Tibial nerve (tissue), 4 donors: ENCODE measurements at regions not wholly inside any gene's neighbourhood (a gene's known extent, or its start where the extent isn't known, plus 50 kb on each side); places are given as distances from the start of the nearest gene placed in this dataset.

Experiments
- DNase-seq, 2 donors: peaks; one replicate each; pipeline ENCODE4 v3.0.0-alpha.2; 2019; ENCODE audit warnings: low spot score in 2 of 2
- H3K27ac ChIP-seq, 4 donors: fragments of 200-600 bp; sonication (generic) in 3 of 4; one replicate each; pipeline ENCODE4 v1.5.1; 2017 to 2019; ENCODE audit warnings: mild to moderate bottlenecking in 1 of 4
- H3K27me3 ChIP-seq, 2 donors: fragments of 200-600 bp; sonication (generic) in 1 of 2; one replicate each; pipeline versions ENCODE4 v1.5.1 to v1.6.0; 2017 to 2019
- H3K36me3 ChIP-seq, 3 donors: fragments of 200-600 bp; sonication (generic); one replicate each; pipeline ENCODE4 v1.5.1; 2018 to 2019
- H3K4me1 ChIP-seq, 4 donors: fragments of 200-600 bp; sonication (generic) in 3 of 4; one replicate each; pipeline ENCODE4 v1.5.1; 2017 to 2019
- H3K4me3 ChIP-seq, 4 donors: fragments of 200-600 bp; sonication (generic) in 3 of 4; one replicate each; pipeline ENCODE4 v1.5.1; 2017 to 2019; ENCODE audit warnings: mild to moderate bottlenecking in 1 of 4, moderate library complexity in 1 of 4
- H3K9me3 ChIP-seq, 4 donors: fragments of 200-600 bp; sonication (generic) in 3 of 4; one replicate each; pipeline ENCODE4 v1.5.1; 2017 to 2019
- CTCF ChIP-seq, 5 experiments: fragments of 200-600 bp in 3 of 5; fragments of 450-650 bp in 2 of 5; sonication (generic) in 3 of 5; IDR thresholded peaks; one replicate each; pipeline ENCODE4 v1.5.1; 2016 to 2019; ENCODE audit warnings: antibody characterized with exemption in 5 of 5, mild to moderate bottlenecking in 3 of 5, moderate library complexity in 2 of 5
- EP300 ChIP-seq, 2 donors: sonication (generic); formaldehyde crosslinking; IDR thresholded peaks; one replicate each; pipeline ENCODE4 v1.6.1; 2017; ENCODE audit warnings: antibody characterized with exemption in 2 of 2, mild to moderate bottlenecking in 1 of 2
- POLR2A ChIP-seq, 2 donors: fragments of 450-650 bp; IDR thresholded peaks; one replicate each; pipeline ENCODE4 v1.6.1; 2017; ENCODE audit warnings: antibody characterized with exemption in 2 of 2, mild to moderate bottlenecking in 2 of 2, moderate library complexity in 2 of 2
- WGBS, 2 donors: methylation state at CpG; one replicate each; pipeline ENCODE4 v1.1.5; 2018; 5-methylcytosine and 5-hydroxymethylcytosine counted together

DNA sequence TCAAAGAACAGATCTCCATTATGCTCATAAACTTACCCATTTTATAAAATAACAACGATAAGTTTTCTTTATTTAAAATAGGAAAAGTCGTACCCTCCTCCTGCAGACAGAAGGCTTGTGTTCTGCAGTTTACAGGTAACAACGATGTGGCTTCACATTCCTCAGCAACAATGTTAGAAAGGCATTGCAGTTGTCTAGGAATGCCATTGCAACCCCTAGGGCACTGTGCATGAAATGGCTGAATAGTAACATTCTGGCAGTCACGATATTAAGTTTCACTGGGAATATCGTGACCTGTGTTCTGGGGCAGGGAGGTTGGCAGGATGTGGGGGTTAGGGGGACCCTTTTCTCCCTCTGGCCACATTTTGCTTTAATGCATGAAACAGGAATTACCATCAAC, 331.9 kb downstream of the DEPDC1B start:
- no peak for DNase-seq
- H3K36me3 ChIP-seq, result no peaks in the 10 kb centered on the region
- 50 to 61% methylated on average over 5 of the region's 5 CpGs for WGBS, 2 donors

DNA sequence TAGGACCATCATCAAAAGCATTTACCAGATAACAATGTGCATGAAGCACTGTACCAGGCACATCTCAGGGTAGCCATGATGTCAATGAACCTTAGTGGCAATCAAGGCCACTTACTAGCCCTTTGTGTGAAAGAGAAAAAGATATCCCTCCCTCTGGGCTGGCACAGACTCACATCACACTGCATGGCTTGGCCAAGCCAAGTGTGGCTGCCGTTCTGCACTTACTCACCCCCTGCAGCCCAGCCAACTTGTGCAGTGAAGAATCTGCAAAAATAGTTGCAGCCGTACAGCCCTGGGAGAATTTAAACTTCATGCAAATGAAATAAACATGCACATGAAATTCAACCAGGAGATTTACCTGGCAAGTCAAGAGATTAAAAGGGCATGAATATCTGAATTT, 333.5 kb downstream of the DEPDC1B start:
- no peaks in the 10 kb centered on the region for H3K9me3 ChIP-seq
- no peak overlapping the region for H3K27ac ChIP-seq
- no peak for TF ChIP-seq POLR2A (IDR thresholded peaks at IDR 0.05)
- no peak for TF ChIP-seq CTCF (IDR thresholded peaks at IDR 0.05)
- no peak for TF ChIP-seq EP300 (IDR thresholded peaks at IDR 0.05)
- H3K27me3 ChIP-seq, result no peaks in the 10 kb centered on the region
- H3K4me3 ChIP-seq, result no peak overlapping the region
- H3K36me3 ChIP-seq, result no peaks in the 10 kb centered on the region
- WGBS, 2 donors, result 24 to 76% methylated on average over 2 of the region's 2 CpGs
- no peaks in the 10 kb centered on the region for H3K4me1 ChIP-seq
- no peak for DNase-seq

More for the DNA sequence above, 331.9 kb downstream of the DEPDC1B start:
- TF ChIP-seq CTCF (IDR thresholded peaks at IDR 0.05) (no peak), EP300 (IDR thresholded peaks at IDR 0.05) (no peak), POLR2A (IDR thresholded peaks at IDR 0.05) (no peak)
- H3K27ac ChIP-seq, result no peak overlapping the region
- no peaks in the 10 kb centered on the region for H3K4me1 ChIP-seq
- no peaks in the 10 kb centered on the region for H3K27me3 ChIP-seq
- H3K9me3 ChIP-seq, result no peaks in the 10 kb centered on the region
- no peak overlapping the region for H3K4me3 ChIP-seq

DNA sequence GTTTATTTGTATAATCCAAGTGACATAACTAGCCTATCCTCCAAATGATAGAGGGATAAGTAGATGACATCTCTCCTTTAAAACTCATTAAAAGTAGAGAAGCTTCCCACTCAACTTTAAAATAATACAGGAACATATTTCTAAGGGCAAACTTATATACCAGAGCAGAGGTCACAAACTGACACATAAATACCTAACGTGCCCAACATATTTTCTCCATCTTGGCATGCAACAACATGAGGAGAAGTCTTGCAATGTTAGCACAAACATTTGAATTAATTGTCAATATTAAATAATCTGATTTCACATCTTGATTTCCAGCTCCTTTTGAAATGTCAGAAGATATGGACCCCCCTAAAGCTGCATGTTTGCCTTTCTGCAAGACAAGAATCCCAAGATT, 335.0 kb downstream of the DEPDC1B start:
- 40 to 53% methylated on average over 1 of the region's 1 CpG for WGBS, 2 donors

DNA sequence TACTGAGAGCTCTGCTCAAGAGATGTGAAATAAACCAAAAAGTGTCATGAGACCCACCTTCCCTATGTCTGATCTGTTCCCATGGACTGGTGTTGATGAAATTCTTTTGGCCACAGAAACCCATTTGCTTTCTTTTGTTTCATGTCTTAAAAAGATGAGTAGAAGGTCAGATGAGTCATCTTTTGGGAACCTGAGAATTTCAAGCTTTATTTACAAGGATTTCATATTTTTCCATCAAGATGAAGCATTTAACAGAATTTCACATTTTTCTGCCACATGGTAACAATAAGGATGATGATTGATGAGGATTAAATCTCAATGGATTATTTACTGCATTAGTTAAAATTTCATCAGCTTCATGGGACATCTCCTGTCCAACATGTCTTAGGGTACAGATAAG, 337.8 kb downstream of the DEPDC1B start:
- H3K4me1 ChIP-seq, result no peaks in the 10 kb centered on the region
- no peak overlapping the region for H3K4me3 ChIP-seq
- H3K9me3 ChIP-seq, result no peaks in the 10 kb centered on the region
- no peak for DNase-seq
- TF ChIP-seq CTCF (IDR thresholded peaks at IDR 0.05), result no peak
- TF ChIP-seq POLR2A (IDR thresholded peaks at IDR 0.05), result no peak
- TF ChIP-seq EP300 (IDR thresholded peaks at IDR 0.05), result no peak
- H3K36me3 ChIP-seq, result no peaks in the 10 kb centered on the region
- no peak overlapping the region for H3K27ac ChIP-seq
- H3K27me3 ChIP-seq, result no peaks in the 10 kb centered on the region

More for the DNA sequence above, 335.0 kb downstream of the DEPDC1B start:
- no peak for DNase-seq
- no peaks in the 10 kb centered on the region for H3K9me3 ChIP-seq
- TF ChIP-seq CTCF (IDR thresholded peaks at IDR 0.05) (no peak), EP300 (IDR thresholded peaks at IDR 0.05) (no peak), POLR2A (IDR thresholded peaks at IDR 0.05) (no peak)
- no peak overlapping the region for H3K4me3 ChIP-seq
- H3K36me3 ChIP-seq, result no peaks in the 10 kb centered on the region
- no peaks in the 10 kb centered on the region for H3K4me1 ChIP-seq
- H3K27ac ChIP-seq, result no peak overlapping the region
- H3K27me3 ChIP-seq, result no peaks in the 10 kb centered on the region

DNA sequence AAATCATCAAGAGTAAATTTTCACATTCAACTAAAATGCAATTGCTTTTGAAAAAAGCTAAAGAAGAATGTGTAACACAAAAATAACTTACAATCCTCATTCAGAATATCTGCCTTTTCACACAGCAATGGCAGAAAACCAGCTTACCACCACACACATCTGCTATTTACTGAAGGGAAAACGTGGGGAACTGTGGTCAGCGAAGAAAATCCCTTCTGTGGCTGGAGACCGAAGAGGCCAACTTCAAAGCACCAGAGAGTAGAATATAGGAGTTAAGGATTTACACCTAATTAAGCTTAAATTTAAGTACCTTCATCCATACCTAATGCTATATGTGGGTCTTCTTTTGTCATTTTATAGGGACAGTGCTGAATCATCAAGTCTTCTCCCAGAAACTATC, 339.6 kb downstream of the DEPDC1B start:
- 79 to 81% methylated on average over 3 of the region's 3 CpGs for WGBS, 2 donors
- Histone ChIP-seq H3K9me3 (no peaks in the 10 kb centered on the region), H3K27ac (no peak overlapping the region), H3K27me3 (no peaks in the 10 kb centered on the region), H3K4me3 (no peak overlapping the region), H3K36me3 (no peaks in the 10 kb centered on the region), H3K4me1 (no peaks in the 10 kb centered on the region)
- no peak for DNase-seq
- TF ChIP-seq CTCF (IDR thresholded peaks at IDR 0.05) (no peak), EP300 (IDR thresholded peaks at IDR 0.05) (no peak), POLR2A (IDR thresholded peaks at IDR 0.05) (no peak)
